Fibroblast of pulmonary artery (primary cell): ENCODE measurements at regions not wholly inside any gene's neighbourhood (a gene's known extent, or its start where the extent isn't known, plus 50 kb on each side); places are given as distances from the start of the nearest gene placed in this dataset.

Experiments
- DNase-seq: peaks from one replicate; pipeline ENCODE4 v3.0.0-alpha.2; 2010; ENCODE audit warnings: low read depth
- H3K4me3 ChIP-seq: replicated peaks from 2 replicates; pipeline ENCODE4 v1.5.1; 2011; ENCODE audit warnings: low read depth, mild to moderate bottlenecking, control low read depth, low read length, moderate library complexity
- CTCF ChIP-seq: IDR thresholded peaks from 2 replicates; pipeline ENCODE4 v1.5.1; 2011; ENCODE audit warnings: mild to moderate bottlenecking, control low read depth, low read length, inconsistent platforms; ENCODE audit errors: missing control alignments

GRCh38 chr5:158468444-158468843, 609.5 kb upstream of the CLINT1 start:
- H3K4me3 ChIP-seq: no peak overlapping the region
- TF ChIP-seq CTCF: no peak
- DNase-seq: no peak

GRCh38 chr5:158466191-158466590, 607.2 kb upstream of the CLINT1 start:
- TF ChIP-seq CTCF: no peak
- H3K4me3 ChIP-seq: no peak overlapping the region
- no peak for DNase-seq

DNA sequence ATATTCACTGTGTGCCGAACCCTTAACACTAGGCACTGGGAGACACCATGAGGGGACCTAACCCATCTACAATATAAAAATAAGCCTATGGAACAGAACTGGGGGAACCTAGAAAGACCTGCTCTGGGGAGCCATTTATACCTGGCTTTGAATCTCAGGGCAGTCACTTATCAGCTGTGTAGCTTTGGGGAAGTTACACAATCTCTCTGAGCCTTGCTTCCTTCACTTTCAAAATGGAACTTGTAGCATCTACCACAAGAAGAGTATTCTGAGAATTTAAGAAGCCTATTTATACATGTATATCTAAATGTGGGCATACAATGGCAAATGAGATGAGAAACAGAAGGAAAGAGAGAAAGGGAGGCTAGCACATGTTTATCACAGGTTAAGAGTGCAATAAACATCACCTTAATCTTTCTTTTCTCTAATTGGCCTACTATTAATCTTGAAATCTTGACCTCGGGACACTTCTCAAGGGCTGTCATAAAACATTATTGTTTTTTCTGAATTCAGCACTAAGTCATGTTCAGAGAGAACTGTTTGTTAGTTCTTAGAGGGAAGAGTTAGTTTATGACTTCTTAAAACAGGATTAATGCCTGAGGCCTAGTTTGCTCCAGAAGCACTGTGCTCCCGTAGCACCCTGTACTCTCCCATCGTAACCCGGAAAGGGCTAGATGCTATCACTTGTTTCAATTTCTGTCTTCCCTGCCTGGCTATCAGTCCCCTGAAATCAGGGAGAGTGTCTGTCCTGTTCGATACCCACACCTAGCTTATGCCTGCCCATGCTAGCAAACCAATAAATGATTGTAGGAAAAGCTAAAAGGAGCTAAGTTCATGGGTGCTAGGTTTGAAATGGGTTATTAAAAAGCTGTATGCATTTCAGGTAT, 606.4 kb upstream of the CLINT1 start:
- H3K4me3 ChIP-seq: no peak overlapping the region
- DNase-seq: no peak
- no peak for TF ChIP-seq CTCF

DNA sequence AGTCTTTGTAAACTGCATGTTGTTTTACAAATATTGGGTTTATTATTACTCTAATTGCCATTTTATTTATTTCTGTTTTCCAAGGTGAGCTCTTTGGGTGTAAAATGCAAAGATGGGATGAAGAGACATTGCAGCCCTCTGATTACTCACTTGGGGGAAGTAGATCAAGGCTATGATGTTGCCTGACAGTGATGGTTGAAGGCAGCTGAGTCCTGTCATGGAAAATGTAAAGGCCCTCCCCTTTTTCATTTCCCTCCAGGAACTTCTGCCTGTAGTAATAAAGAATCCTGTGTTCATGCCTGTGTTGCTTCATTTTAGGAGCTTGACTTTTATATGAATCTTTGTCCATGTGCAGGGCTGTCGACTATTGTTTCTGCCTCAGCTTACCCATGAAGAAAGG, 605.4 kb upstream of the CLINT1 start:
- TF ChIP-seq CTCF: no peak
- no peak for DNase-seq
- H3K4me3 ChIP-seq: no peak overlapping the region

GRCh38 chr5:158463938-158464337, 605.0 kb upstream of the CLINT1 start:
- H3K4me3 ChIP-seq: no peak overlapping the region
- TF ChIP-seq CTCF: no peak
- DNase-seq: peak; percentile 66

DNA sequence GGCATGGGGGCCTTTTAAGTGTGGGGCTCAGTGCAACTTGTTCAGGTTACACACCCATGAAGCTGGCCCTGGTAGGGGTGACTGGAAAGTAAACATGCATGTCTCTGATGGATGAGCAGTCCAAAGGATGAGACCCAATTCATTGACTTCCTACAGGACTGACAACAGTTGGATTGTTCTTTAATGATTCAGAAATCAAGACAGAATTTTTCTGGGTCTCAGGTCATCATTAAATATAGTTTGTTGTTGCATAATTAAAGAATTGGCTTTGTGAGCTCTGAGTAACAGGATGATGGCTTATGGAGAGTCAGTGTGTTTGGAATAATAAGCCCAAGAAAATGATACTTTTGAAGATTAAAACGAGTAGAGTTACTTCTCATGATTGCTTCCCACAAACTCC, 604.2 kb upstream of the CLINT1 start:
- DNase-seq: no peak
- H3K4me3 ChIP-seq: no peak overlapping the region
- TF ChIP-seq CTCF: no peak
